Kidney epithelial cell (primary cell): ENCODE measurements at regions not wholly inside any gene's neighbourhood (a gene's known extent, or its start where the extent isn't known, plus 50 kb on each side); places are given as distances from the start of the nearest gene placed in this dataset.

Experiments
- DNase-seq: peaks from one replicate; pipeline ENCODE4 v3.0.0-alpha.2; 2010; ENCODE audit warnings: low read depth
- H3K27me3 ChIP-seq: 2 replicates; pipeline ENCODE4 v1.6.0; 2011; ENCODE audit warnings: low read length; ENCODE audit not compliant: control insufficient read depth, insufficient read depth
- H3K36me3 ChIP-seq: 2 replicates; pipeline ENCODE4 v1.5.1; 2011; ENCODE audit warnings: low read length; ENCODE audit not compliant: control insufficient read depth, insufficient read depth
- H3K4me3 ChIP-seq: 2 replicates; pipeline ENCODE4 v1.5.1; 2011; ENCODE audit warnings: low read depth, mild to moderate bottlenecking, control low read depth, low read length
- TF ChIP-seq, protein P1 (sequence below): IDR thresholded peaks from 2 replicates; pipeline ENCODE4 v1.5.1; 2011; ENCODE audit warnings: mild to moderate bottlenecking, moderate library complexity, low read length, control low read depth, inconsistent platforms; ENCODE audit not compliant: insufficient read depth, poor library complexity, severe bottlenecking

- TF ChIP-seq, protein P1, sequence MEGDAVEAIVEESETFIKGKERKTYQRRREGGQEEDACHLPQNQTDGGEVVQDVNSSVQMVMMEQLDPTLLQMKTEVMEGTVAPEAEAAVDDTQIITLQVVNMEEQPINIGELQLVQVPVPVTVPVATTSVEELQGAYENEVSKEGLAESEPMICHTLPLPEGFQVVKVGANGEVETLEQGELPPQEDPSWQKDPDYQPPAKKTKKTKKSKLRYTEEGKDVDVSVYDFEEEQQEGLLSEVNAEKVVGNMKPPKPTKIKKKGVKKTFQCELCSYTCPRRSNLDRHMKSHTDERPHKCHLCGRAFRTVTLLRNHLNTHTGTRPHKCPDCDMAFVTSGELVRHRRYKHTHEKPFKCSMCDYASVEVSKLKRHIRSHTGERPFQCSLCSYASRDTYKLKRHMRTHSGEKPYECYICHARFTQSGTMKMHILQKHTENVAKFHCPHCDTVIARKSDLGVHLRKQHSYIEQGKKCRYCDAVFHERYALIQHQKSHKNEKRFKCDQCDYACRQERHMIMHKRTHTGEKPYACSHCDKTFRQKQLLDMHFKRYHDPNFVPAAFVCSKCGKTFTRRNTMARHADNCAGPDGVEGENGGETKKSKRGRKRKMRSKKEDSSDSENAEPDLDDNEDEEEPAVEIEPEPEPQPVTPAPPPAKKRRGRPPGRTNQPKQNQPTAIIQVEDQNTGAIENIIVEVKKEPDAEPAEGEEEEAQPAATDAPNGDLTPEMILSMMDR = no peak
- peaks cover 12% of the 10 kb centered on the region for H3K27me3 ChIP-seq
- no peak for DNase-seq
Observed at GRCh38 chr2:240197462-240198139, 57.1 kb upstream of the OTOS start.

DNA sequence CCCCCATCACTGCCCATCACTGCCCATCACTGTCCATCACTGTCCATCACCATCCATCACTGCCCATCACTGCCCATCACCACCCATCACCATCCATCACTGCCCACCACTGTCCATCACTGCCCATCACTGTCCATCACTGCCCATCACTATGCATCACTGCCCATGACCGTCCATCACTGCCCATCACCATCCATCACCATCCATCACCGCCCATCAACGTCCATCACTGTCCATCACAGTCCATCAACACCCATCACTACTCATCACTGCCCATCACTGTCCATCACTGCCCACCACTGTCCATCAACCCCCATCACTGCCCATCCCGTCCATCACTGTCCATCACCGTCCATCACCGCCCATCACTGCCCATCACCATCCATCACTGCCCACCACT, 57.8 kb upstream of the OTOS start:
- DNase-seq = no peak
- H3K36me3 ChIP-seq = no peaks in the 10 kb centered on the region
- TF ChIP-seq, protein P1 = no peak
- H3K27me3 ChIP-seq = peaks cover 17% of the 10 kb centered on the region
- H3K4me3 ChIP-seq = no peak overlapping the region

More at GRCh38 chr2:240197462-240198139, 57.1 kb upstream of the OTOS start:
- Histone ChIP-seq H3K36me3 (no peaks in the 10 kb centered on the region), H3K4me3 (no peak overlapping the region)

DNA sequence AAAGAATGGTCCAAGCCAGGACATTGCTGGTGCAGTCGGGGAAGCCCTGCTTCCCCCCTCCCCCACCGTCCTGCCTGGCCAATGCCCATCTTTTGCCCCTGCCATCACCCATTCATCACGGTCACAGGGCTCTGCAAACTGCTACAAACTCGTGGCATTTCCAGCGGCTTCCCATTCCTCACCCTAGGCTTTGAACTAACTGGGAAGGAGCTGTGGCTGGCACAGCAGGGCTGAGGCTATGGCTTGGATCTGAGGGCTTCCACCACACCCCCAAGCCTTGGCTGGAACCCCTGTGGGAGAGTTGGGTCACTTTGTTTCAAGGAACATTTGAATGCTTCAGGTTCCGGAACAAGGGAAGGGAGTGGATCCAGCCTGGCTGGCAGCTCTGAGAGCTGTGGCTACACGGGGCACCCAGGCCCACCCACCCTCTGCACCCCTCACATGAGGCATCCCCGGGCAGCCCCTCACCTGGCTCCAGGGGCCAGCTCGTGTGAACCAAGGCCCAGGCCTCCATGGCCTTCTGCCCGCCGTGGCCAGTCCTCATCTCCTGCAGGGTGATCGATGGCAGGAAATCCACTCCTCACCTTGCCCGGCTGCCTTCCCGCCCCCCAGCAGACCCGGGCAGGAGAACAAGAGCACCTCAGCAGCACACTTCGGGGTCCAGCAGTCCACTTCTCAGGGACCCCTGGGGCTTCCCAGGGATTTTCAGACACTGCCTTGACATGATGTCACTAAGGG, 58.8 kb upstream of the OTOS start:
- H3K27me3 ChIP-seq = peaks cover 15% of the 10 kb centered on the region

GRCh38 chr2:240200230-240201051, 60.0 kb upstream of the OTOS start:
- Histone ChIP-seq H3K4me3 (no peak overlapping the region), H3K27me3 (peaks cover 15% of the 10 kb centered on the region), H3K36me3 (no peaks in the 10 kb centered on the region)
- no peak for DNase-seq
- TF ChIP-seq, protein P1 = no peak

More for the DNA sequence above, 58.8 kb upstream of the OTOS start:
- no peak for DNase-seq
- Histone ChIP-seq H3K4me3 (no peak overlapping the region), H3K36me3 (no peaks in the 10 kb centered on the region)
- TF ChIP-seq, protein P1 = no peak

DNA sequence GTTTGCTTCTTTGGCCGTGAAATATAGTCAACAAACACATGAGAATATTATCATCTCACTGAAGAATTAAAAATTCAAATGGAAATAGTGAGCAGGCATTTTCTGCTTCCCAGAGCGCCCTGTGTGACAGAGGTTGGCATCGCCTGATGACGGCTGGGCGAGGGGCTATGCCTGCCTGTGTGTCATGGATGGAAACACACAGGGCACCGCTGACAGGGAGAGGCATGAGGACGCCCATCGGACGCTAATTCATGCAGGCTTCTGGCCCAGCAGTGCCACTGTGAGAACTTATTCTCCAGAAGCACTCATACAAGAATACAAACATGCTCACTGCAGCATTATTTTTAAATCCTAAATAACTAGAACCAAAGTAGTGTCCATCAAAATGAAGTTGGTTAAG, 61.4 kb upstream of the OTOS start:
- TF ChIP-seq, protein P1 = no peak
- no peaks in the 10 kb centered on the region for H3K36me3 ChIP-seq
- DNase-seq = no peak
- peaks cover 15% of the 10 kb centered on the region for H3K27me3 ChIP-seq
- H3K4me3 ChIP-seq = no peak overlapping the region
